ENCODE measurements at regions not wholly inside any gene's neighbourhood (a gene's known extent, or its start where the extent isn't known, plus 50 kb on each side); places are given as distances from the start of the nearest gene placed in this dataset.

DNA sequence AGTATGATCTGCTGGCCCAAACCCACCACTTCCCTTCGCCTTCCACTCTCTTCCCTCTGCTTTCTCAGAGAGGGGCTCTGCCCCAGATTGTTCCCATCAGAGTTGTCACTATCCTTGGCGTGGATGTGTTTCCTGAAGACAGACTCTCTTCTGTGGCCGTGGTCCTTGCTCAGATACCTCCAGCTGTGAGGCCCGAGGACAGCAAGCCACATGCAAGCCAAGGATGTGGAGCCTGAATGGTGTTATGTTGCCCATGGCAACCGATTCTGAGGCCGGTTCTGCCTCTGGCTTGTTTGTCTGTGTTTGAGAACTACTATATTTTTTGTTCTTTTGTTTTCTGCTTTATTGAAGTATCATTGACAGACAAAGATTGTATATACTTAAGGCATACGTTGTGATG is 247.4 kb upstream of the PODXL start:
- TF ChIP-seq, protein P1, sequence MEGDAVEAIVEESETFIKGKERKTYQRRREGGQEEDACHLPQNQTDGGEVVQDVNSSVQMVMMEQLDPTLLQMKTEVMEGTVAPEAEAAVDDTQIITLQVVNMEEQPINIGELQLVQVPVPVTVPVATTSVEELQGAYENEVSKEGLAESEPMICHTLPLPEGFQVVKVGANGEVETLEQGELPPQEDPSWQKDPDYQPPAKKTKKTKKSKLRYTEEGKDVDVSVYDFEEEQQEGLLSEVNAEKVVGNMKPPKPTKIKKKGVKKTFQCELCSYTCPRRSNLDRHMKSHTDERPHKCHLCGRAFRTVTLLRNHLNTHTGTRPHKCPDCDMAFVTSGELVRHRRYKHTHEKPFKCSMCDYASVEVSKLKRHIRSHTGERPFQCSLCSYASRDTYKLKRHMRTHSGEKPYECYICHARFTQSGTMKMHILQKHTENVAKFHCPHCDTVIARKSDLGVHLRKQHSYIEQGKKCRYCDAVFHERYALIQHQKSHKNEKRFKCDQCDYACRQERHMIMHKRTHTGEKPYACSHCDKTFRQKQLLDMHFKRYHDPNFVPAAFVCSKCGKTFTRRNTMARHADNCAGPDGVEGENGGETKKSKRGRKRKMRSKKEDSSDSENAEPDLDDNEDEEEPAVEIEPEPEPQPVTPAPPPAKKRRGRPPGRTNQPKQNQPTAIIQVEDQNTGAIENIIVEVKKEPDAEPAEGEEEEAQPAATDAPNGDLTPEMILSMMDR (optimal IDR thresholded peaks at IDR 0.05 in 1 of 3, IDR thresholded peaks at IDR 0.05 in 1 of 3, conservative IDR thresholded peaks at IDR 0.05 in 1 of 3; ENCODE audit: extremely low read depth in 1 of 3, insufficient read depth in 2 of 3, low read length in 3 of 3) = no peak
- no peak for TF ChIP-seq EZH2 (IDR thresholded peaks at IDR 0.05; ENCODE audit: low read length)
